ENCODE measurements at regions not wholly inside any gene's neighbourhood (a gene's known extent, or its start where the extent isn't known, plus 50 kb on each side); places are given as distances from the start of the nearest gene placed in this dataset.

DNA sequence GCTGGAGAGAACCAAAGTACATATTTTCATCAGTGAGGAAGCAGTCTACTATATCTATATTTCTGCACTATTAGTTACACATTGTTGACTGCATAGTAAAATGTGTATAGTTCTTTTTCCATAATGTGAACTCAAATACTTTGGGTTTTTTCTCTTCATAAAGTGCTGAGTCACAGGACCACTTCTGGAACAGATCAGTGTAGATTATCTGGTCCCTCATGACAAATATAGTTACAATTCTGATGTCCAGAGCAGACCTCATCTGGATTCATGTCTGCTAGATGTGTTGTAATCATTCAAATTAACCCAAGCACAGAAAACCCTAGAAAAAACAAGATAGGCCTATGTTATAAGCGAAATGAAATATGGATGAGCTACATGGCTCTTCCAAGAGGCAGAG is 171.4 kb downstream of the SUCLA2 start:
- no peak for DNase-seq (ENCODE audit: low spot score)

DNA sequence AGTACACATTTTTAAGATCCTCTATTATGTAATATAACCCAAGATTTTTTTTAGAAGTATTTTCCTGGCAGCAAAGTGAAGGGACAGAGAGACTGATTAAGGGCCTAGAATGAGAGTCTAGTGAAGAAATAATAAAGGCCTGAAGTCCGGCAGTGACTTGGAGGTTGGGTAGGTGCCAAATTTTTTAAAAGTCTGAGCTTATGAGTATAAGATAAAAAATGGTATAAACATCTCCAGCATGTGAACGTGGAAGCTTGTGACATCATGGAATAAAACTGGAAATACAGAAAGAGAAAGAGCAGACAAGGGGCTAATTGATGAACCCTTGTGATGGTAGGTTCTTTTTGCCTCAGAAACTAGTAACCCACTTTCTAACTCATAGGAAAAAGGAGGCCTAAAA is 174.6 kb downstream of the SUCLA2 start:
- no peak for DNase-seq (ENCODE audit: low spot score)

DNA sequence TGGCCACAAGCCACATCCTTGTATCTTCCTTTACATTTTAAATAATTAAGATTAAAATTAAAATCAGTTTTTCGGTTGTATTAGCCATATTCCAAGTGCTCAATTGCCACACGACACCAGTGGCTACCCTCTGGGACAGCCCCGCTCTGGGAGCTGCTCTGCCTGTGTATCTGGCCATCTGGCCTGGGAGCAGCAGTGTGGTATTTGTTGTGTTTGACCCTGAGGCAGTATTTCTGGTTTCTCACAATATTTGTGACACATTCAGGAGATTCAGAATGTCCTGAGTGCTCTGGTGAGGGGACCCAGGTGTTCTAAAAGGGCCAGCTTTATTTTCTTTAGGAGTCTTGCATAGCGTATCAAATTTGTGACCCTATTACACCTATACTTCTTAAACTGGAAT is 179.0 kb downstream of the SUCLA2 start:
- DNase-seq (ENCODE audit: low spot score), result no peak

DNA sequence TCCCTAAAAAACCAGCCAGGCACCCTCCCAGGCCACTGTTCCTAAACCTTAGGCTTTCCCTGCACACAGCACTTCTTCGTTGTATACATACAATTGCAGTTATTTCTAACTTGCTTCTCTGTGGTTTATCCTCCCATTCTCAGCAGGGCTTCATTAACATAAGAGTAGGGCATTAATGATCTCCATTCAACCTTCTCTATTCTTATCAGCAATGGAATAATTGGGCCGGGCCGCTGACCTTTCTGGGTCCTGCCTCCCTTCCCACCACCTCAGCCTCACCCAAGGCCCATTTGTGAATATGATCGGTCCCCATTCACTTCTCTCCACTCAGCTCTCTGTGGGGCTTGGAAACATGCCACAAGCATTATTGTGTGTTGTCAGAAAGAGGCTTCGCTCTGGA is 184.2 kb downstream of the SUCLA2 start:
- no peak for DNase-seq (ENCODE audit: low spot score)

DNA sequence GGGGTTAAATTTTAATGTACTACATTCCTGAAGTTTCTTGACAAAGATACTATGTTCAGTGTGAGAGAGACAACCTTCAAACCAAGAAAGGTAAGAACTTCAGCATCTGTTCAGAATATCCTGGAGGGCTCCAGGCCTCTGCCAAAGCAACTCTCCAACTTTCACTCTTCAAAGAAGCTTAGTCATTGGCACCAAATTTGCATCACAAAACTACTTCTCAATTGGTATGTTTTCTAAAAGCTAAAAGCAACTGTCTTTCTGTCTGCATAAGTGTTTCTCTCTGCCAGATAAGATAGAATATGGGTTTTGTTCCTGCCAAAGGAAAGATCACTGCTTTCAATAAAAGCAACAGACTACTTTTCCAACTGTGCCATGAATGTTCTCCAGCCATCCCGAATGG is 187.4 kb downstream of the SUCLA2 start:
- DNase-seq (ENCODE audit: low spot score), result no peak

DNA sequence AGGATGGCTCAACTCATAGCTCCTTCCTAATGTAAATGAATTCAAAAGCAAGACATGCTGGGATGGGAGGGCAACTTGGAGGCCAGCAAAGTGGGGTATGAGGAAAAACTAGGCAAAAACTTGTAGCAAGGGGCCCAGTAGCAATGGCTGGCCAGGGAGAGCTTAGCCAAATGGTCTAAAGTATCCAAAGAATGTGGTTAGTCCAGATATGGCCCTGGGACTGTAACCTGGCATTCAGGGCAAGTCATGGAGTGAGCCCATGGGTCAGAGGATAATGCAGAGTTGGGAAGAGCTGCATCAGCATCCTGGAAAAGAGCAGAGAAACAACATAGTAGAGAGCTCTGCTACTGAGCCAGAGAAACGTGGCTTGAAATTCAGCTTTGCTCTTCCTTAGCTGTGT is 191.7 kb downstream of the SUCLA2 start:
- DNase-seq (ENCODE audit: low spot score), result no peak

DNA sequence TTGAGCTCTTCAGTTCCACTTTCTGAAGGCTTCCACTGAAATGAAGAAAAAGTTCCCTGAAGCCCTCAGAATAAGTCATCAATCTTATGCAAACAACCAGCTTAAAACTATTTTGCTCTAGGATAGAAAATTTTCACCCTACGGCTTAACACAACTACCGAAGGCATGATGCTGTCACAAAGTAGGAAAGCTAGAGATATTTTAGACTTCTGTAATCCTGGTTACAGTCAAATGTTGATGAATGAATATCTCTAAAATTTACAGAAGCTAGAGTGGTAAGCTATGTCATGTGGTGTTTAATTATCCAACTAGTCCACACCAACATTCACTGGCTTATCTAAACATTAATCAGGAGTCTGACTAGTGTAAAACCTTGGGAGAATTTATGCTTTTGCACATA is 197.9 kb downstream of the SUCLA2 start:
- no peak for DNase-seq (ENCODE audit: low spot score)

DNA sequence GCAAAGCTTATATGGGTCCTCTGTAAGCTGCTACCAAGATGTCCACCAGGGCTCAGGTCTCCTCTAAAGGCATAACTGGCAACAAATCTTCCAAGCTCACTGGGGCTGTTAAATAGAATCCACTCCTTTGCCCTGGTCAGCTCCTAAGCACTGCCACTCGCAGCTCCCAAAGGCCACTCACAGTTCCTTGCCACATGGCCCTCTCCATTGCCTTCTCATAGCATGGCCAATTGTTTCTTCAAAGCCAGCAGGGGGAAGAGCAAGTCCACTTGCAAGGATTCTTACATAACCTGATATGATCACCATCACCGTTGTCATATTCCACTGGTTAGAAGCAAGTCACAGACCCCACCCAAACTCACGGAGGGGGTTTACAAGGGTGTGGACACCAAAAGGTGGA is 199.5 kb downstream of the SUCLA2 start:
- DNase-seq (ENCODE audit: low spot score), result no peak

DNA sequence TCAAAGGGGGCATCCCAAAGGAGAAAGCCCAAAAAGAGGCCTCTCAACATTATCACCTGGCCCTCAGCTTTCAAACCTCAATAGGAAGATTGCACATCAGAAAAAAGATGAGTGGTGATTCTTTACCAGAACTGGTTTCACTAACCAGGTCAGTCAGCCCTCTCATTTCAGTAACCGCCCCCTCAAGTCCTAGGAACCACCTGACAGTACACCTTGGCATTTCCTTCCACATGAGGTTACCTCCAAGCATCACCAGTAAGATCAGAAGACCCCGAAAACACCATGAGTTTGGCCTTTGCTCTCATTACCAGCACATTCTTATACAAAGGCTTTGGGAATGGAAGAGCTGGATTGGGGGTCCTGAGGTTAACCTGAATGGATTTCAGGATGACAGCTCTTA is 200.5 kb downstream of the SUCLA2 start:
- no peak for DNase-seq (ENCODE audit: low spot score)

DNA sequence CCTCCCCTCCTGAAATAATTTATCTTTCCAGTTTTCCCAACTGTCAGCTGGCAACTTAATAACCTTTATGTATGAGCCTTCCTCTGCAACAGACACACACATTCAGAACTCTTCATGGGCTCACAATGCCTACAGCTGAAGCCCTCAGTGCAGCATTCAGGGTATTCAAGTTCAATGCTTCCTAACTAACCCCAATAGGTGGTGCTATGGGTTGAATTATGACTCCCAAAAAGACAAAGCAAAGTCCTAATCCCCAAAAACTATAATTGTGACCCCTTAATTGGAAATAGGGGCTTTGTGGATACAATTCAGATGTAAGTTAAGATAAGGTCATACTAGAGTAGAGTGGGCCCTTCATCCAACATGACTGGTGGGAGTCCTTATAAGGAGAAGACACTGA is 202.2 kb downstream of the SUCLA2 start:
- DNase-seq (ENCODE audit: low spot score), result peak; percentile 3

DNA sequence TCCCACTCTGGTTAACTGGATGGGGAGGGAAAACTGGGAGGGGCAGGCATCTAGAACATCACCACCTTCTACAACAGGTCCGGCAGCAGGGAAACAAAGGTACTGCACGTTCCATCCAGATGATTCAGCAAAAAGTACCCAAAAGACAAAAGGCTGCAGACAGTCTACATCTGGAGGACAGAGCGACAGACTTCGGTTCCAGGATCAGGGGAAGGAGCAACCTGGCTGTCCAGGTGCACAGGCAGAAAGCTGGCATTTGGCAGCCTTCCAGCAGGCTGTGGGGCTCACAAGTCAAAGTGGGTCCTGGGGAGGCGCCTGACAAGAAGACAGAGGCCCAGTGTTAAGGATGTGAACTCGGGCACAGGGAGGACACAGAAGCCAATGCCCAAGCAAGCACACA is 202.9 kb downstream of the SUCLA2 start:
- no peak for DNase-seq (ENCODE audit: low spot score)

DNA sequence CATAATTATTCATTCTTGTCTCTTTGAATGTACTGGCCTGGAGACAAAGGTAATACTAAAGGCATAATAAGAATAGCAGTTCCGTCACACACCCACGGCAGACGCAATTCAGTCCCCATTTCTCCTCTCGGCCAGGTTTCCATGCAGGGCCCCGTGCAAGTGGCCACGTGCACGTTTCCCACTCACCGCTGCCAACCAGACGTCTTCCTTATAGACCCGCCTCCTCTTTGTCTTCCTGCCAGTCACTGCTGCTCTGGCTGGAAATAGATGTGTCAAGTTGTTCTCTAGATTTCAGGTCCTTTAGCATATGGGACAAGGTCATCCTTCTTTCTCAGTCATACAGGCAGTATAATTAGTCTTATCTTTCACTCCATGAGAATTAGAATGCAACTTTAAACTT is 204.3 kb downstream of the SUCLA2 start:
- no peak for DNase-seq (ENCODE audit: low spot score)

DNA sequence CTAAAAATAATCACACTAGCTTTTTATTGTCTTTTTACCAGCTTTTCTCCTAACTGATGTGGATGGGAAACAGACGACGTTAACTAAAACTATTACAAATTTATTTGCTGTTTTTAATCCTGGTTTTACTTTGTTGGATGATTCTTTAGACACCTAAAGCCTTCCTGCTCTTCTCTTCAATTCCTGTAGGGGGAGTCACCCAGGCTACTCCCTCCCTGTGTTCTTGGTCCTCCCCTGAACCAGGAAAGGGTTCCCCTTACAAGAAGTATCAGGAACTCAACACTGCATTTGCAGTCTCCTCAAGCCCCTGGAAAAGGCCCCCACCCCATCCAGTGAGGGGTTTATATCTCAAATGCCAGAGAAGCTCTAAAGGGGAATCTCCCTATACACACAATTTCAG is 206.1 kb downstream of the SUCLA2 start:
- no peak for DNase-seq (ENCODE audit: low spot score)

DNA sequence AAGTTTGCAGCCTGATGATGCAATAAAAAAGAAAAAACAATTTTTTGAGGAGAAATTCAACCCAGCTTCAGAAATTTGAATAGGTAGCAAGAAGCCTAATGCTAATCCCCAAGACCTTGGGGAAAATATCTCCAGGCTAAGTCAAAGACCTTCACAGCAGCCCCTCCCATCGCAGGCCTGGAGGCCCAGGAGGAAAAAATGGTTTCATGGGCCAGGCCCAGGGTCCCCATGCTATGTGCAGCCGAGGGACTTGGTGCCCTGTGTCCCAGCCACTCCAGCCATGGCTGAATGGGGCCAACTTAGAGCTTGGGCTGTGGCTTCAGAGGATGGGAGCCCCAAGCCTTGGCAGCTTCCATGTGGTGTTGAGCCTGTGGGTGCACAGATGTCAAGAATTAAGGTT is 210.3 kb downstream of the SUCLA2 start:
- no peak for DNase-seq (ENCODE audit: low spot score)

DNA sequence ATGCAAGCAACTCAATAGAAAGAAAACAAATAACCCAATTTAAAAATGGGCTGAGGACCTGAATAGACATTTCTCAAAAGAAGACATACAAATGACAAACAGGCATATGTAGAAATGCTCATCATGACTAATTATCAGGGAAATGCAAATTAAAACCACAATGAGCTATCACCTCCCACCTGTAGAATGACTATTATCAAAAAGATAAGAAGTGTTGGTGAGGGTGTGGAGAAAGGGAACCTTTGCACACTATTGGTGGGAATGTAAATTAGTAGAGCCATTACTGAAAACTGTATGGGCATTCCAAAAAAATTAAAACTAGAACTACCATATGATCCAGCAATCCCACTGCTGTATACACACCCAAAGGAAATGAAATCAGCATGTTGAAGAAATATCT is 212.2 kb downstream of the SUCLA2 start:
- DNase-seq (ENCODE audit: low spot score), result no peak

DNA sequence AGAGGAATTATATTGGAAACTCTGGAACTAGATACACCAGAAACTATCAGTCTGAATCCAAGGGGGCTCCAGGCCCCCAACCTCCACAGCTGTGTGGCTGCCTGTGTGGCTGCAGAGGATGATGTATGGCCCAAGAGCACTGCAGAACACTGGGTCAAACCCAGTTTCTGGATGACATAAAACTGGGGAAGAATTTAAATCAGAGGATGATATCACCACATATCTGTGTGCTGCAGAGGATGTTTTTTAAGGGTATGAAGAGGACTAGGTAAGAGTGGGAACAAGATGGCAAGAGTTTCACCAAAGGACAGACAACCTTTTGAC is 226.4 kb downstream of the SUCLA2 start:
- no peak for DNase-seq (ENCODE audit: low spot score)

DNA sequence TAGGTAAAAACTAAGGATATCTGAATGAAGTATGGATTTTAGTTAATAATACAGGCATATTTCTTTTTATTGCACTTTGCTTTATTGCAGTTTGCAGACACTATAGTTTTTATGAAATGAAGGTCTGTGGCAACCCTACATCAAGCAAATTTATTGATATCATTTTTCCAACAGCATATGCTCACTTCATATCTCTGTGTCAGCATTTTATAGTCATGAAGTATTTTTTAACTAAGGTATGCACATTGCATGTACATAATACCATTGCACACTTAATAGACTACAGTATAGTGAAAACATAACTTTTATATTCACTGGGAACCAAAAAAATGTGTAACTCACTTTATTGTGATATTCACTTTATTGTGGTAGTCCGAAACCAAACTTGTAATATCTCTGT is 236.3 kb downstream of the SUCLA2 start:
- DNase-seq (ENCODE audit: low spot score), result no peak

DNA sequence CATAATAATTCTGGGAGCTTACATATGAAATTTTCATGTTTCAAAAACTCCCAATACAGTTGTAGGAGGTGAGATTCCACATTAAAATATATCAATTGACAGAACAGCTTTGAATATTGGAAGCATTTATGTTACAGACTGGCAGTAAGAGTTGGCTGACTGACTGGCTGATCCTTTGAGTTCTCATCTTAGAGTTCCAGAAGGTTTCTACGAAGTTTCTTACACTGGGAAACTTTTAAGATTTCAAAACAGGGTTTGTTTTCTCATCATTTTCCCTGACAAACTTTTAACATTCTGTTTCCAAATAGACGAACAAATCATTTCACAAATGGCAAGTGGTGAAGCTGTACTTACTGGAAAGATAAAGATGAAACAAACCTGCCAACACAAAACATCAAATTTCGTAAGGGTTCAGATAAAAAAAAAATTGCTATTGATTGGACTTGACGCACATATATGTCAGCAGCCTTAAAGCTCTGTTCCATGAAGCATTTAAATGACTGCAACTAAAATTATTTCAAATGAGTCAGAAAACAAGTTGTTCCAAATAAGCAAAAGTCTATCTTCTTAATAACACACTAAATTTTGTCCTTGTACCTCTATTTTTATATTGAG is 243.5 kb downstream of the SUCLA2 start:
- no peak for DNase-seq (ENCODE audit: low spot score)

DNA sequence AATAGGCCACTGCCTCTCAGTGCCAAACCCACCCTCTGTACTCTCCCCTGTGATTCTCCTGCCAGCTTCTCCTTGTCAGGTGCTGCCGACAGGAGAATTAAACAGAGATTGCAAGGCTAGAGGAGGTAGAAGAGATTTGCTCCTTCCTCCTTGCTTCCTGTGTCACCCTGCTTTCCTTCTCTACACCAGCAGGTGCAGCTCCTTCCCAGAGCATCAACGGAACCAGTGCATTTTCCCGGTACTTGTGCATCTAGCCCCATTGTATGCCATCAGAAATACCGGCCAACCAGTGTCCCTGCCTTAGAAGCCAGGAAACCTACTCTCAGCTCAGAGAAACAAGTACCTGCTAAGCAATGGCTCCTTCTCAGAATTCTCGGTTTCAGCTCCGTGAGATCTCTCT is 253.2 kb downstream of the SUCLA2 start:
- no peak for DNase-seq (ENCODE audit: low spot score)

DNA sequence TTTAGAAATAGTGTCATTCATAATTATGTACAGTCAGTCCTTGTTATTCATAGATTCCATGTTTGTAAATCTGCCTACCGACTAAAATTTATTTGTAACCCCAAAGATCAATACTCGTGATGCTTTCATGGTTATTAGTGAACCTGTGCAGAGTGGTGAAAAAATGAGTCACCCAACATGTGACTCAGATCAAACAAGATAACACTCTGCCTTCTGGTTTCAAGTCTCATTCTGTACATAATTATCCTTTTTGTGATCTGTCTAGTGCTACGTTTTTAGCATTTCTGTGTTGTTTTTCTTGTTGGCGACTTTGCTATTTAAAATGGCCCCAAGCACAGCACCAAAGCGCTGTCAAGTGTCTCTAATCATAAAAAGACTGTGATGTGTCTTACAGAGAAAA is 274.7 kb downstream of the SUCLA2 start:
- DNase-seq (ENCODE audit: low spot score), result no peak

DNA sequence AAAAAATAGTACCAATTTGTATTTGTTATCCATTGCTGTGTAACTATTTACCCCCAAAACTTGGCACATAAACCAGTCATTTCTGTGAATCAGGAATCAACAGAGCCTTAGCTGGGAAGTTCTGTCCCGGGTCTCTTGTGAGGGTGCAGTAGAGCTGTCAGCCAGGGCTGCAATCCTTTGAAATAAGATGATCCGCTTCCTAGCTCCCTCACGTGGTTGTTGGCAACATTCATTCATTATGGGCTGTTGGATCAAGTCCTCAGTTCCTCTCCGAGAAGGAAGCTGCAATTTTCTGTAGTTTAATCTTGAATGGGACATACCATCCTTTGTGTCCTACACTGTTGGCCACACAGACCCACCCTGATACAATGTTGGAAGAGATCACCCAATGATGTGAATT is 277.2 kb downstream of the SUCLA2 start:
- DNase-seq (ENCODE audit: low spot score), result no peak

DNA sequence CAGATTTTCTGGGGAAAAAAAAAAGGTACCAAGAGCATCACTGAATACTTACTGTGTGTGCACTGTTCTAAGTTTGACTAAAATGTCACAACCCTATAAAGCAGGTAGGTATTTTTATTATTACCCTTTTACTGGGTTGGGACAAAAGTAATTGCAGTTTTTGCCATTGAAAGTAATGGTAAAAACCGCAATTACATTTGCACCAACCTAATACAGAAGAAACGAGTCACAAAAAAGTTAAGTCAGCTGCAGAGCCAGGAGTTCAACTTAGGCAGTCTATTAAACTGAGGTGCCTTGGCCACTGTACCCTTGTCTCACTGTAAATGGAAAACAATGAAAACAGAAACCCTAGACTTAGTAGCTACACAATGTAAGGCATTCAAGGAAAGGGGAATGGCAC is 281.9 kb downstream of the SUCLA2 start:
- DNase-seq (ENCODE audit: low spot score), result no peak

DNA sequence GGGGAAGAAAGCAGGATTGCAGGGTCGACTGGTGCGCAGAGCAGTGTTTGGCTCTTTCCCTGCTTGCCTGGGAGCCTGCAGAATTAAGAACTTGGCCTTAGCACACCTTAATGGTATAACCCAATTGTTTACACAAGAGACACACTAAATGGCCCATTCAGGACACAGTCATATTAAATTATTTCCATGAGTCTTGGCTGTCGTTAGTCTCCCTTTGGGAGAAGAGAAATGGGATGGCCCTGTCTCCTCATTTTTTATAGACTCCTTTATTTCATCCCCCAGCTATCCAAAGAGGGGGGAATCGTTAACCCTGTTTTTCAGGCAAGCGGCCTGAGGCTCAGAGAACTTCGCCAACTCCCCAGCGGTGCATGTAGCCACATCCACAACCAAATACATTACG is 282.5 kb downstream of the SUCLA2 start:
- no peak for DNase-seq (ENCODE audit: low spot score)

DNA sequence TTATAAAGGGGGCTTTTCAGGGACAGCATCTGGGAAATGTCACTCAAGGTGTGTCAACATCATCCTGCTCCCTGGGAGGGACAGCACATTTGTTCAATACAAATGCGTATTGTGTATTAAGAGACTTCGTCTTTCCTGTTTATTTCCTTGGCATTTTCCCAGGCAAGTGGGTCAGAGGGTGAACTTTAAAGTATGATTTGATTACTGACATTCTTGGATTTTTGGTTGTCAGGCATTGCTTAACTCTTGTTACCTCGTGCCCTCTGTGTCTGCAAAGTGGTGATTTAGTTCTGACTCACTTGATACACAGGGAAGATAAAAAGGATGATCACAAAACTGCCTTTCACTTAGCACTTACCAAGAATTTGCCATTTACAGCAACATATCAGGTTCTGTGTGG is 292.7 kb downstream of the SUCLA2 start:
- DNase-seq (ENCODE audit: low spot score), result no peak

DNA sequence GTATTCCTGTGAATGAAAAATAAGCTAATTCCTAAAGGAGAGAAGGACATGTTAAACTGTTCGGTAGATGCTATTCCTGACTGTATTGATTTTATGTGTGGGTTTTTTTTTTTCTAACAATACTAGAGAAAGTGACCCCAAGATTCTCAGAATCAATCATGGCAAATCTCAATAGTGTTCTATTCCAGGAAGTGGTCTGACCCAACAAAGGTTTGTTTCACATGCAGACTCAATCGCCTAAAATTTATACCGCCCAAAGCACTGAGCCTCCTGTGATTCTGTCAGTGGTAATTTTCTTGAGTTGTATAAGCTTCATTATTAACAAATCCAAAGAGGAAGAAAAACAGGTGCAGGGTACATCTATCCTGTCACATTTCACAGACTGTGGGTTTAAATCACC is 293.7 kb downstream of the SUCLA2 start:
- DNase-seq (ENCODE audit: low spot score), result no peak
